Kidney glomerular epithelial cell (primary cell): ENCODE measurements at regions not wholly inside any gene's neighbourhood (a gene's known extent, or its start where the extent isn't known, plus 50 kb on each side); places are given as distances from the start of the nearest gene placed in this dataset.

ENCODE experiments used
- DNase-seq: peaks from one replicate; lab custom pipeline; 2025; lab: John Stamatoyannopoulos, UW

DNA sequence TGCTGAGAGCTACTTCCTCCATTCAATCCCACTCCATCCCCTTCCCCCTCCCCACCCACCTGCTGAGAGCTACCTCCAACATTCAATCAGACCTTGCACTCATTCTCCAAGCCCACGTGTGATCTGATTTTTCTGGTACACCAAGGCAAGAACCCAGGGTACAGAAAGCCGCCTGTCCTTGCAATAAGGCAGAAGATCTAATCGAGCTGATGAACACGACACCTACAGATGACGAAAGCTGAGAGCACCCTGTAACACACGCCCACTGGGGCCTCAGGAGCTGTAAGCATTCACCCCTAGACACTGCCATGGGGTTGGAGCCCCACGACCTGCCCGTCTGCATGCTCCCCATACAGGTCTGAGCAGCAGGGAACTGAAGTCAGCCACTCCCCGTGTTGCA lies 58.3 kb downstream of the TRIML1 start:
- DNase-seq, result no peak

DNA sequence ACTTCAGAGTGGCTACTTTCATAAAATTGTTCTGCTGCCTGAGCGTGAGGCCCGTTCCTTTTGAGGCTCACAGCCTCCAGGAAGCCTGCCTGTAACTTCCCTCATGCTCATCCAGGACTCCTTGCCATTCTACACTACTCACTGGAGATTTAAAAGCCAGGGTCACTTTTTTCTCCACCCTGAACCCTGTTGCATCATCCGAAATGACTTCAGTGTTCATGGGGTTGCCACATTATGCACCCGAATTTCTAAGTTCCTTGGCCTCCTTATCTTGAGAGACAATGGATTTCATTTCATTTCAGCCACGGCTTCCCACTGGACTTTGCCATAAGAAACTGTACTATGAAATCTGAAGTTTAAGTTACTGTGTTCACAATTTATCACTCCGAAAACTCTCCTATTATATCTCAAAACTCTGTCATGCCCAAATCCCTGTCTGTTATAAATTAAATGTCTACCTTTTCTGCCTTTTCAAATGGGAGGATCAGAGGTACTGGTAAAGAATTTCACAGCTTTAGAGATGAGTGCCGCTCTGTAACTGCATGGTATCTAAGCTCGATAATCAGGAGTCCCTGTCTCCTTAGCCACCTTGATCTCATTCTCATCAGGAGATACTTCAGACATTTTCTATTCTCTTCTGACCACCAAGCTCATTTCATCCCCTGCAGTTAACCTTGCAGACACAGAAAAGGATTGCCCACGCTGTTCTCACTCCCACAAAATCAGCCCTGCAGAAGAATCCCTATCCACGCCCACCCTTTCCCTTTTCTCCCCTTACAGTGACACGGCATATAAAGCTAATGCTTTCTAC lies 59.9 kb downstream of the TRIML1 start:
- DNase-seq, result no peak

DNA sequence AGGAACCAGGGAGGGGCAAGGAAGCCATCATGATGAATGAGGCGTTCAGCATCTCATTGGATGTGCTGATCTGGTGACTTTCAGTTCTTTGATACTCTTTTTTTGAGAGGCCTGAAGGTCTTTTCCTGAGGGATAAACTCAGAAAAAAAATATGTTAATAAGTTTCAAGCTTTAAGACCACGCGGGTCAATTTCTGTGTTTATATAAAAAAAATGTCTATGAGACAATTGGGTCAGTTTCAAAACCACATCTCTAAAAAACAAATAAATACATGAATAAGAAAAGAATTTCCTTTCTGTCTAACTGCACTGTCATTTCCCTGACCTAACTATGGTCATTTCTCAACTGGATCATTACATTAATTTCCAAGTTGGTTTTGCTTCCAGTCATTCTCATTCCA lies 62.6 kb downstream of the TRIML1 start:
- no peak for DNase-seq

DNA sequence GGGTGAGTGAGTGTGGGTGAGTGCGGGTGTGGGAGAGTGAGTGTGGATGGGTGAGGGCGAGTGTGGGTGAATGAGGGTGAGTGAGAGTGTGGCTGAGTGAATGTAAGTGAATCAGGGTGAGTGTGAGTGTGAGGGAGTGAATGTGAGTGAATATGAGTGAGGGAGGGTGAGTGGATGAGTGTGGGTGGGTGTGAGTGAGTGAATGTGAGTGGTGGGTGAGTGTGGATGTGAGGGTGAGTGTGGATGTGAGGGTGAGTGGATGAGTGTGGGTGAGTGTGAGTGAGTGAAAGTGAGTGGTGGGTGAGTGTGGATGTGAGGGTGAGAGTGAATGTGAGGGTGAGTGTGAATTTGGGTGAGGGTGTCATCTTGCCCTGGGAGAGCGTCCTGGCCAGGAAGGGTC lies 67.5 kb downstream of the TRIML1 start:
- DNase-seq, result no peak

DNA sequence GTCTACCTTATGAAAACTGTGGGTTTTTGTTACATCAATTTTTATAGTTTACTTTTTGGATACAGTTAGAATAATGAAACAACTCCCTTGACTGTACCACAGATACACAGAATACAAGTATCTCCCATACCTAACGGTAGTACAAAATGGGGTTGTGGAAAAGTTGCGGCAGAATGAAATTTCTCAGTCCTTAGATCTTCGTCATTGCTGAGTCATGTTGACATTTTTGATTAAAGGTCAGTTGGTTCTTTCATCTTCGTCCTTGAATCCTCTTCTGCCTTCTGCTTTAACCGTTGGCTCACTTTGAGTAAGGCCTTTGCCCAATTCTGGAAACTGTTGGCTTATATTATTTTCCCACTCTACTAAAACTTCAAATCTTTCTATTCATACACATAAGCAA lies 75.6 kb downstream of the TRIML1 start:
- no peak for DNase-seq

DNA sequence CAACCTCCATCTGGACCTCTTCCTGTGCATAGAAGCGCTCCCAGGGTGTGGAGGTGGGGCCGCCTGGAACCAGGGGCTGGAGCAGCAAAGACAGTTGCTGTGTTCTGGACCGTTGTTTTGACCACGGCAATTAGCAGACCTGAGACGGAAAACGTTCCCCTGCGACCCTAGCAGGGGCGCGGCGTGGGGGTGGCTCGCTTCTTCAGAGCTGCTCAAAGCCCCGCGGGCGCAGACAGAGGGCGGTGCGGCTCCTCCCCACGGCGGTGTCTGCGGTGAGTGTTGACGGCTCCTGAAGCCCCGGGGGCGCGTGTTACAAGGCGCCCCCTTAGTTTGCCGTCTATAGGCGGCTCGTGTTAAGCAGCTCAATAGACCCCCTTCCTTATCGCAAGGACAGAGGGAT lies 79.2 kb downstream of the TRIML1 start:
- DNase-seq, result no peak

DNA sequence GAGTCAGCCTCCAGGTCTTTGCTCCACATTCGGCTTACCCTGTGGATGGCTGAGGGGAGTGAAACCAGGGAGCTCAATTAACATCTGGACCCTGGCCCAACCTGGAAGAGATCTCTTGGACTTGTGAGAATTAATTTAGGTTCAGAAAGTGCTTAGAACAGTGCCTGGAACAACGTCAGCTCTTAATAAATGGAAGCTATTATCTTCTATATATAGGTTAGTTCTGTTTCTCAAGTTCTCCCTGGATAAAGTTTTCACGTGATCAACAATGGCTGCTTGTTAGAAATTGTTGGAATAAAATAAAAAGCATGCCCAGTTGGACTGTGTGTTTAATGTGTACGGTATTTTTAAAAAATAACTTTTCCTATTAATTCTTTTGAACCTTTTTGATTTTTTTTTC lies 80.8 kb downstream of the TRIML1 start:
- DNase-seq, result no peak

DNA sequence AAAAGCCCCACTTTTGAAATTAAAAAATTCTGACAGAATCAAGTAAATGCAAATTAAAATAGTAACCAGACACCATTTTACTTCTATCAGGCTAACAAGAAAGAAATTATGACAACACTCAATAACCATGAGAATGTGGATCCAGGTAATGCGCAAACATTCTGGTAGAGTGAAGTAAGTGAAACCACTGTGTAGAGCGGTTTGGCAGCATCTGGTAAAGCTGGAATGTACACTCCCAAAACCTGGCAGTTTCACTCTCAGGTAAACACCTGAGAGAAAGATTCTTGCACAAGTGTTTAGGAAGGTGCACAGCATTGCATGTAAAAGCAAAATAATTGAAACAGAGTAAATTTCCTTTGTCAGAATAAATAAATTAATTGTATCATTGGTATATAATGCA lies 81.8 kb downstream of the TRIML1 start:
- DNase-seq, result no peak

DNA sequence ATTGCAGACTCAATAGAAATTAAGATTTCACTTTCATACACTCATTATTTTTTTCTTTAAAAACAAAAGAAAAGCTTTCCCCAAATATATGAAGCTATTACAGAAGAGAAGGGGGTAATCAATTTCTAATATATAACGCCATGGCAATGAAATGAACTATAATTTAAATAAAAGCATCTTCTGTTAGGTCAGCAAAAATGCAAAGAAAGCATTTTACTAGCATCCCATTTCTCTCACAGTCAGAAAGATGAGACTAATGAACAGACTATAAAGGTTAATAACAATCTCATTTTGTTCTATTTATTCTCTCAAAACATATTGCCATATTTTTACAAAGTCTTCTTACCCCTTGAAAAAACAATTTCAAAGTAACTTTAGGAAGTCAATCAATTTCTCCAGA lies 89.0 kb downstream of the TRIML1 start:
- no peak for DNase-seq

DNA sequence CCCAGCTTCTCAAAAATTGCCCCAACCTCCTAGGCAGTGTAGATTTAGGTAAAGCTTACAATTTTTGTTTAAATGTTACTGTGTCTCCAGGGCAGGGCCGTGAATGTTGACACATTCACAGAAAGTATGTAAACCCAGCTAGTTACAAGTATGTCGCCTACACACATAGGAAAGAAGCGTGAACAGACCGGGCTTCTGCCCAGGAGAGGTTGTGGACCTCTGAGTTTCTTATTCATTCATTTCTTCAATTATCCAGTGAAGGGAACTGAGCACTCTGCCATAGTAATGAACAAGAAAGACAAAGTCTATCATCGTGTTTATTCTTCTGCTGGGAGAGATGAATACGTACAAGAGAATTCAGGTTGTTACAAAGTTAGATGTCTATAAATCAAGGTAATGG lies 93.2 kb downstream of the TRIML1 start:
- no peak for DNase-seq

DNA sequence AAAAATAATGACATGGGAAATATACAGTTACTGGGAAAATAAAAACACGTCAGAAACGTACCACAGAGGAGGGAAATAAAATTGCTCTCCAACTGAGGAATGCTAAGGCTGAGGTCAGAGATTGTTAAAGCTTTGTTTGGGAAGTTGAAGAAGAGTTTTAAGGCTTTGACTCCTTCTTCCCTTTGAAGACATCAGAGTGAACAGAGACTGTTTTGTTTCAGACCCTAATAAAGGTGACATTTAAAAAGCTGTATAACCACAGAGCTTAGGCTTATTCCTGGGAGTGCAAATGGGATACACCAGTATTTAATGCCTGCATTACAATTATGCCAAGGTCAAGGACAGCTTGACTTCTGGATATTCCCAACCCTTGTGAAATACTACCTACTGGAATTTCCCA lies 102.8 kb downstream of the TRIML1 start:
- no peak for DNase-seq

DNA sequence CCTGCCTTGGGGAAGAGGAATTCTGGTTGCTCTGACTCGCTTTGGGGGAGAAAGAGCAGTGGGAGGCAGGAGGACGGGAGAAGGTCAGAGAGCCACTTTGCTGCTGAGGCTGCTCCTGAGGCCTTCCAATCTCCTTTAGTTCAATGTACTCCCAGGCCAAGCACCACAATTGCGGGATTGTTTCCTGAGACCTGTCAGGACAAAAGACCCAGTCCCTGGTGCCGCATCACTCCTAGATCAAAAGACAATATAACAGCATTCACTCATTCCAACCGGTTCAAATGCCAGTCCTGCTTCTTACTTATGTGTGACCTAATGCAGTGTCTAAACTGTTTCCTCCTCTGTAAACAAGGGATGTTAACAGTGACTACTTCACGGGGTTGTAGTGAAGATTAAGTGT lies 106.4 kb downstream of the TRIML1 start:
- no peak for DNase-seq

DNA sequence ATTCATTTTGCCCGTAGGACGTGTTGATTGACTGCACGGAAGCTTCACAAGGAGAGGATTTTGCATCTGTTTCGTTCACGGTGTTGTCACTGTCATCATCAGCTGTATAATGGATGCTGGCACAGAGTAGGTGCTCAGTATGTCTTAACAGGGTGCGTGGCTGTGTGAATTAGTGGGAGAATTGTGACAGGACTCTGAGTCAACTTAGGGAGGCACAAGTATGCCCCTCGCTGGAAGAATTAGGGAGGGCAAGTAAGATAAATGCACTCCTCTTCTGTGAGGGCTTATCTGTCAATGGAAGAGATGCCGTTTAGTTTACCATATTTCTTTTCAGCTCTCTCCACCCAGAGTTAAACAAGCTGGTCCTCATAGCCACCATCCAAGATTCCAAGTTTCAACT lies 107.2 kb downstream of the TRIML1 start:
- DNase-seq, result no peak

DNA sequence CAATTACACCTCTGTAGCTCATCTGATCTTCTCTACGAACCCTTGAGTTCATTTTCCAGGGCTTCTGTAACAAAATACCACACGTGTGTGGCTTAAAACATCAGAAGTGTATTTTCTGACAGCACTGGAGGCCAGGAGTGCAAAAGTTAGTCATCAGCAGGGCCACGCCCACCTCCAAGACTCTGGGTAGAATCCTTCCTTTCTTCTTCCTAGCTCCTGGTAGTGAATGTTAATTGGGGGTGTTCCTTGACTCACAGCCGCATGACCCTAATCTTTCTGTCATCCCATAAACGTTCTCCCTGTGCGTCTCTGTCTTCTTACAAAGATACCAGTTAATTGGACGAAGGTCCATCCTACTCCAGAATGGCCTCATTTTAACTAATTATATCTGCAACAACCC lies 115.0 kb downstream of the TRIML1 start:
- DNase-seq, result no peak

DNA sequence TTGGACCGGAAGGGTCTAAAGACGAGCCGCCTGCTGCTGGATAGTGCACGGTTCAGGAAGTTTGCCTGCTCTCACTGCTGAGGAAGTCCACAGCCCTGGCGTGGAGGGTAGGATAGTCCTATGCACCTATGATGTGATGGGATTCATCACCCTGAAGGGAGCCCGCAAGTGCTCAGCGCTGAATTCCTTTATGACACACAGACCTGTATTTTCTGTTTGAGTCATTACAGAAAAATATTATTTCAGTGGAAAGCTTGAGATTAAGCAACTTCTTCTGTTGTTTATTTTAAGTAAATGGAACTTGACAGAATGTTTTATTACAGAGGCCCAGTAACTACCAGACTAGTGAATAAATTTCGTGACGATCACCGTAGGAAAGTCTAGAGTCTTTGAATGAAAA lies 123.2 kb downstream of the TRIML1 start:
- DNase-seq, result peak; percentile 10

DNA sequence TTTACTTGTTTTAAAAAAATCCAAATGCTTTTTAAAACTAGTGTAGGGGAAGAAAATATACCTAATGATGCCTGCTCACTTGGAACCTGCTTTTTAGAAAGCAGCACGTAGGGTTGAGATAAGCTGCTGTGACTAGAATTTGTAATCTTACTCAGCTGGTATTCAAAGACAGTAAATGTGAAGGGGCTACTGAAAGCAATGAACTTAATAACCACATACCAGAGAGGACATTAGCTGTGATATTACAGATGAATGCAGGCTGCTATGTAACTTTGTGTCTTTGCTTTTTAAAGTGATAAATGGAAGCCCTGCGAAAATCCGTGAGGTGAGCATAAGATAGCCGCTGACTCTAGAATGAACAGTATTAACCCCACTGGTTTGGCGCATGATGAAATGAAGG lies 124.1 kb downstream of the TRIML1 start:
- no peak for DNase-seq

DNA sequence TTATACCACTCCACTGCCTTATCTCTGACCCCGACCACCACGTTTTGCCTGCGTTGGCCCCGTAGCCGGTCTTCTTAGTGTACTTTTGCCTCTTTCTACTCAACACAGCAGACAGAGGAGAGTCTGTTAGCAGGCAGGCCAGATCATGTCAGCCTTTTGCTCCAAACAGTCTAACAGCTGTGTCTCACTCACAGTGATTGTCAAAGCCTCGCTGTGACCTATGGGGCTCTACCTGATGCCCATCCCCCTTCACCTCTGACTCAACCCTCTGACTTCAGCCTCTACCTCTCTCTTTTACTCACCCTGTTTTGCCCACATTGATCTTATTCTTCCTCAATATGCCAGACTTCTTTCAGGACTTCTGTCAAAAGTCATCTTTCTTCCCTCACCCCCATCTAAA lies 127.1 kb downstream of the TRIML1 start:
- no peak for DNase-seq

DNA sequence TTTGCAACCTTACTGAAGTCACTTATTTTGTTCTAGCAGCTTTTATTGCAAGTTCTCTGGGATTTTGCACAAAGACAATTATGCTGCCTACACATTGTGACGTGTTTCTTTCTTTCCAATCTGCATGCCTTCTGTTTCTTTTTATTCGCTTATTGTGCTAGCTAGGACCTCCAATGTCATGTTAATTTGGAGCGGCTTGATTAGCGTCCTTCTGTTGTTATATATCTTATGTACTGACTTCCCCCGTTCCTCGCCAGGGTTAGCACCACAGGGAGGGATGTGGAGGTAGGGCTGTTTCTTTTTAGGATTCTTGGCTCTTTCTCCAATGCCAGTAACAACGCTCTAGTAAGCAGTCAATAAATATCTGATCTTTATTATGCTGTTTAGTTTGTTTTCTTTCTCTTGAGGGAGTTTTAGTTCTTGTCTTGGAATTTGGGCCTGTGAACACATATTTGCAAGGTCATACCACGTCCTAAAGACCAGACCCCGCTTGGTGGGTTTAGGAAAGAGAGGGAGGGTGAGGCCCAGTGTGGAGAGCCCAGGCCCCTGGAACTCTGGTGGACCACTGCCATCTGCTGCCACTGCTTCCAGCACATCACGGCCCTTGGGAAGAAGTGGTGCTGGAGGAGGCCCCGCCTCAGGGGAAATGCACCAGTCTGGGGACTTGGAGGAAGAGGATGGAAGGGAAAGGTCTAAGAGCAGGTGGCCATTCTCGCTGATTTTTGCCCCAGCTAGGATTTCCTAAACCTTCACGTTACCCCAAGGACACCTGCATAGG lies 129.1 kb downstream of the TRIML1 start:
- no peak for DNase-seq

DNA sequence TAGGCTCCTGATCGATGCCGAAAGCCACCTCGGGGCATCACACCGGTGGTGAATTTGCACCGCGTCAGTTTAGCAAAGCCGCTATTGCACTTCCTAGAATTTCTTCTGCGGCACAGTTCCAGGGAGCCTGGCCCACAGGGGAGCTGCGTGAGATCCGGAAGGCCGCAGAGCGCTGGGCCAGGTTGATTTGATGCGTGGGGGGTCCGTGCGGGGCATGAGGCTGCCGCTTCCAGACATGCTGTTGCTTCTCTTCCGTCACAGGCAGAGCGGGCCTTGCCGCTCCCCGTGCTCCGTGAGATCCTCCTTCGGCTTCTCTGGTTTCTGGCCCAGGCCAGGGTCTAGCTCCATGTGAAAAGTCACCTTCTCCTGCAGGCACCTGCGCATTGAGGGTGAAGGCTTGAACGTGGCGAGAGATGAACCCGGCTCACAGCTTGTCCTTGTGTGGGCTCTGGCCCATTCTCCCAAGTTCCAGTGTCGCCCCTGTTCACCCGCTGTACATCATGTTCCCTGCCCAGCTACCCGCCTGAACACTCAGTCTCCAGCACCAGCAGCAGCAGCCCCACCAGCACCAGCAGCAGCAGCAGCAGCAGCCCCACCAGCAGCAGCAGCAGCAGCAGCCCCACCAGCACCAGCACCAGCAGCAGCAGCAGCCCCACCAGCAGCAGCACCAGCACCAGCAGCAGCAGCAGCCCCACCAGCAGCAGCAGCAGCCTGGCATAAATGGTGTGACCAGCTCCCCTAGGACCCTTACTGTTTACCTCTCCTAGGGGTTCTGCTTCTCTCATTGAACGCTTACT lies 131.2 kb downstream of the TRIML1 start:
- DNase-seq, result no peak

DNA sequence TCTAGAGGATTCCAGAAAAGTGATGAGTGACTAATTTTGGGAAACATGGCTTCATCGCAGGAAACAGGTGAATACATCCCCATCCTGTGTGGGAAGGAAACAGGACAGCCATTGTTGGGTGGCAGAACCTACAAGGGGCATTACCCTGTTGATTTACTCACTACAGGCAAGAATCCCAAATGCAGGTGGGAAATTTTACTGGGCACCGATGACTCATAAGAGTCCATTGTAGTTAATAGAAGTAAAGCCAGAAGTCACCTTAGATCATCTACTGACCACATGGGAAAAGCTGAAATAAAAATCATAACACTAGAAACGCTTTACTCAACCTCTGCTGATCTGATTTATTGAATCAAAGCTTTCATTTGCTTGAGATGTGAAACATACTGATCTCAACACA lies 136.4 kb downstream of the TRIML1 start:
- DNase-seq, result no peak

DNA sequence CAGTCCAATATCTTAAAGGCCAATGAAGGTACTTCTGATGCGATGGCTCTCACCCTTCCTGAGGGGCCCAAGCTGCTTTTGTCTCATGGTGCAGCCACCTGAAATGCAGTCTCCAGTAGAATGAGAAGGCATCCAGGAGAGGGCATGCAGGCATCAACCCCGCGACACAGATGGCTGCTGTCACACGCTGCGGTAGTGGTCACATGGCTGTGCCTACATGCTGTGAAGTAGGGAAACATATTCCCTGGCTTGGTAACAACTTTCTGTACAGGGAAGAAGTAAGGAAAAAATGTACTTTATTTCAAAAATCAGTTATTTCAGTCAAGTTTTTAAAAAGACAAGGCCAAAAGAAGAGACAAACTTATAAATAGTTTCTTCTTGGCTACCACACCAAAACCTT lies 139.9 kb downstream of the TRIML1 start:
- DNase-seq, result no peak

DNA sequence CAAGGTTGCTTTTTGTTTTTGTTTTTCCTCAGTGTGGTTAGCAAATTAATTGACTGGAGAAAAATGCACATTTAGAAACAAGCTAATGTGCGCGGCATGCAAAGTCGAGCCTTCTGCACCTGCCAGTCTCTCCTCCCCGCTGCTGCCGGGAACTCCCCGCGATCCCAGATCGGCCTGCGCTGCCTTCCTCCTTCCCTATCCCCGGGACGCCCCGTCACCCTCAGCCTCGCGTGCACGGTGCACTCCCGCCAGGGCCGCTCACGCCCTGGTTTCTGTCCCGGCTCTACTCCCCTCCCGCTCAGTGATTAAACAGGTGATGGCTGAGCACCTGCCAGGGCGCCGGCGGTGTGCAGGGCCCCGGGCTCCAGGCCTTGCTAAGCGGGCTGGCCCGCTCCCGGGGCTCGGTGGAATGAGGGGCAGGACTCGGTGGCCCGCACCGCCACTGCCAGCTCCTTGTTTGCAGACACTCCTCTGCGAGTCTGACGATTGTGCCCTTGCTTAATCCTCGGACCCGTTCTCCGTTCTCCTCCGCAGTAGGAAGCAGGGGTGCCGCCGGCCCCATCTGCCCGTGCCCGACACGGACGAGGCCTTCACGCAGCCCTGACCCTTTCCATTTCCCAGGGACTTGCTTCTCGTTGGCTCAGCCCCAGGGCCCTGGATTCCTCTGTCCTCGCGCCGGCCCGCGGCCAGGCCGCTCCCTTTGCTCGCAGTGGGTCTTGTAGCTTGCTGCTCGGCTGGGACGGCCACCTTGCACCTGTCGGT lies 143.4 kb downstream of the TRIML1 start:
- DNase-seq, result no peak
